Heart left ventricle (tissue), 16 donors: ENCODE measurements at regions not wholly inside any gene's neighbourhood (a gene's known extent, or its start where the extent isn't known, plus 50 kb on each side); places are given as distances from the start of the nearest gene placed in this dataset.

Source experiments
- ATAC-seq, 4 donors: fragments of 200-7000 bp; cut with Tn5 transposase; one replicate each; pipeline ENCODE4 v1.9.1; 2020 to 2022; ENCODE audit warnings: moderate library complexity in 4 of 4, mild to moderate bottlenecking in 3 of 4, moderate number of reproducible peaks in 1 of 4
- DNase-seq, 5 donors: peaks; one replicate each; pipeline ENCODE4 v3.0.0-alpha.2; 2020
- H3K27ac ChIP-seq, 12 donors: fragments of 200-600 bp; sonication (generic) in 4 of 12; one replicate each; pipeline versions ENCODE4 v1.5.0 to v1.8.0; 2016 to 2022; ENCODE audit warnings: mild to moderate bottlenecking in 2 of 12
- H3K27me3 ChIP-seq, 9 donors: fragments of 200-600 bp; sonication (generic) in 2 of 9; one replicate each; pipeline versions ENCODE4 v1.5.1 to v1.8.0; 2016 to 2022; ENCODE audit warnings: mild to moderate bottlenecking in 3 of 9
- H3K36me3 ChIP-seq, 9 donors: fragments of 200-600 bp; sonication (generic) in 2 of 9; one replicate each; pipeline versions ENCODE4 v1.5.0 to v1.8.0; 2018 to 2022; ENCODE audit warnings: mild to moderate bottlenecking in 2 of 9
- H3K4me1 ChIP-seq, 12 donors: fragments of 200-600 bp; sonication (generic) in 4 of 12; one replicate each; pipeline versions ENCODE4 v1.5.0 to v1.8.0; 2016 to 2022; ENCODE audit warnings: mild to moderate bottlenecking in 3 of 12
- H3K4me3 ChIP-seq, 12 donors: fragments of 200-600 bp; sonication (generic) in 4 of 12; one replicate each; pipeline versions ENCODE4 v1.5.0 to v1.8.0; 2017 to 2022; ENCODE audit warnings: mild to moderate bottlenecking in 9 of 12, moderate library complexity in 4 of 12
- H3K9me3 ChIP-seq, 12 donors: fragments of 200-600 bp; sonication (generic) in 4 of 12; one replicate each; pipeline versions ENCODE4 v1.5.0 to v1.8.0; 2016 to 2022; ENCODE audit warnings: mild to moderate bottlenecking in 1 of 12
- POLR2A ChIP-seq, 2 donors: fragments of 450-650 bp; IDR thresholded peaks; one replicate each; pipeline ENCODE4 v1.6.1; 2017; ENCODE audit warnings: antibody characterized with exemption in 2 of 2, mild to moderate bottlenecking in 2 of 2, moderate library complexity in 2 of 2
- WGBS, 4 donors: extraction: QIAGEN DNeasy Blood & Tissue Kit in 2 of 4; methylation state at CpG; one replicate each; pipeline versions ENCODE4 v1.1.5 to v1.1.7; 2013 to 2018; 5-methylcytosine and 5-hydroxymethylcytosine counted together
- intact Hi-C, 10 donors: fragments of 100-400 bp; cut with DNase I; formaldehyde crosslinking; loops; one replicate each; pipeline versions ENCODE4 v1.11.1 to v1.14.2; 2022
- TF ChIP-seq, protein P1 (sequence below), 12 donors: fragments of 200-600 bp; sonication (generic) in 4 of 12; IDR thresholded peaks; one replicate each; pipeline versions ENCODE4 v1.5.0 to v1.8.0; 2018 to 2022; ENCODE audit warnings: antibody characterized with exemption in 12 of 12, mild to moderate bottlenecking in 5 of 12
- donor health status: ischemic (EF 13 %, LVEDD 7.1; RV severe dilation, severe dysfunction).
- donor health status: healthy with polysubstance abuse.
- donor health status: DM: no; HTN: yes; CAD: no.
- donor health status: DM: no; HTN: no; CAD: no.
- donor health status: ischemic (EF 25% LVEDD 6.9; RV normal size, moderate dysfunction).
- donor health status: ischemic (EF 25% LVEDD 5.7; RV mildly dilated, moderate dysfunction).
- donor health status: healthy.
- donor health status: DM: yes; HTN: yes; CAD: no.
- donor health status: ischemic (EF 35%, LVEDD 5.7; RV mildly dilated, moderate dysfunction).
- donor health status: nonischemic (EF 11% LVEDD 7.7; RV severe dilation, severe dysfunction).
- donor health status: DM: yes; HTN: yes; CAD: no.
- donor health status: PGD.
- donor health status: ischemic (EF 29% LVEDD 5.4; RV normal size, mild dysfunction).
- donor health status: nonischemic (EF 23%, LVEDD 6.1; RV moderate dilation, normal function).

DNA sequence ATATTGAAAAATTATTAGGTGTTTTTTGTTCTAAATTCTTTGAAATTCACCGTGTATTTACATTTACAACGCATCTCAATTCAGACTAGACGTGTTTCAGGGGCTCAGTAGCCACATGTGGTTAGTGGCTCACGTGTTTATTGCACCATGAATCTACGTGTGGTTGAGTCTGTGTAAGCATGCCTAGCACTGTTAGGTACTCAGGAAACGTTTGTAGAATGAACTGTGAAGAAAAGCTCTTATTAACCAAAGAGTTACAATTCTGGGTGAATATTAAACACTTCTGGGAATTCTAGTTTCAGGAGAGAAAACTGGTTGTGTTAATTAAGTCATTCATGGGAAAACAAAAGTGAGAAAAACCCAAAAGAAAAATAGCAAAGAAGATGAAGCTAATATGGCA lies 117.5 kb upstream of the CDH6 start:
- Histone ChIP-seq H3K9me3 (no peaks in the 10 kb centered on the region), H3K4me1 (peaks cover 0 to 7% (median 0%) of the 10 kb centered on the region in 12 donors), H3K36me3 (no peaks in the 10 kb centered on the region), H3K4me3 (no peak overlapping the region), H3K27ac (no peak overlapping the region), H3K27me3 (no peaks in the 10 kb centered on the region)
- DNase-seq (no peak), ATAC-seq (no peak)
- 72 to 76% (median 74%) methylated on average over 6 of the region's 6 CpGs for WGBS, 4 donors
- intact Hi-C loops: no loop called here
- TF ChIP-seq, protein P1, sequence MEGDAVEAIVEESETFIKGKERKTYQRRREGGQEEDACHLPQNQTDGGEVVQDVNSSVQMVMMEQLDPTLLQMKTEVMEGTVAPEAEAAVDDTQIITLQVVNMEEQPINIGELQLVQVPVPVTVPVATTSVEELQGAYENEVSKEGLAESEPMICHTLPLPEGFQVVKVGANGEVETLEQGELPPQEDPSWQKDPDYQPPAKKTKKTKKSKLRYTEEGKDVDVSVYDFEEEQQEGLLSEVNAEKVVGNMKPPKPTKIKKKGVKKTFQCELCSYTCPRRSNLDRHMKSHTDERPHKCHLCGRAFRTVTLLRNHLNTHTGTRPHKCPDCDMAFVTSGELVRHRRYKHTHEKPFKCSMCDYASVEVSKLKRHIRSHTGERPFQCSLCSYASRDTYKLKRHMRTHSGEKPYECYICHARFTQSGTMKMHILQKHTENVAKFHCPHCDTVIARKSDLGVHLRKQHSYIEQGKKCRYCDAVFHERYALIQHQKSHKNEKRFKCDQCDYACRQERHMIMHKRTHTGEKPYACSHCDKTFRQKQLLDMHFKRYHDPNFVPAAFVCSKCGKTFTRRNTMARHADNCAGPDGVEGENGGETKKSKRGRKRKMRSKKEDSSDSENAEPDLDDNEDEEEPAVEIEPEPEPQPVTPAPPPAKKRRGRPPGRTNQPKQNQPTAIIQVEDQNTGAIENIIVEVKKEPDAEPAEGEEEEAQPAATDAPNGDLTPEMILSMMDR (IDR thresholded peaks at IDR 0.05): no peak
- no peak for TF ChIP-seq POLR2A (IDR thresholded peaks at IDR 0.05)

DNA sequence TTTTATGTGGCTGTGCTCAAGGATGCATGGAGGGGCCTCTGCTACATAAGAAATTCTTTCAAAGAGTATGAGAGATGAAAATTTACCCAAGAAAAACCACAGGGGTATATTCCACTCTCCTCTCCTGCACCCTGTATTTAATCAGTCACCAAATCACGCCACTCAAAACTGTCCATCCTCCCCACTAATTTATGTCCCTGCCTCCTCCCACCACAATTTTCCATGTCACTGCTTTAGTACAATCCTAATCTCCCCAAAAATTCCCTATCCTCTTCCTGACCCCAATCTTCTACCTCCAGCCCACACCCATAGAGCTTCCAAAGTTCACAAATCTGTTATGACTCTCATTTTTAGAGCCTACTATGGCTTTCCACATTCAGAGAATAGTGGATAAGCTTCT lies 125.2 kb upstream of the CDH6 start:
- intact Hi-C loops: no loop called here
- Histone ChIP-seq H3K9me3 (no peaks in the 10 kb centered on the region), H3K36me3 (no peaks in the 10 kb centered on the region), H3K4me1 (peaks cover 0 to 4% (median 0%) of the 10 kb centered on the region in 12 donors), H3K27ac (no peak overlapping the region), H3K27me3 (no peaks in the 10 kb centered on the region), H3K4me3 (no peak overlapping the region)
- WGBS, 4 donors: 80 to 88% (median 81%) methylated on average over 1 of the region's 1 CpG
- ATAC-seq (no peak), DNase-seq (no peak)
- TF ChIP-seq, protein P1 (IDR thresholded peaks at IDR 0.05): no peak

DNA sequence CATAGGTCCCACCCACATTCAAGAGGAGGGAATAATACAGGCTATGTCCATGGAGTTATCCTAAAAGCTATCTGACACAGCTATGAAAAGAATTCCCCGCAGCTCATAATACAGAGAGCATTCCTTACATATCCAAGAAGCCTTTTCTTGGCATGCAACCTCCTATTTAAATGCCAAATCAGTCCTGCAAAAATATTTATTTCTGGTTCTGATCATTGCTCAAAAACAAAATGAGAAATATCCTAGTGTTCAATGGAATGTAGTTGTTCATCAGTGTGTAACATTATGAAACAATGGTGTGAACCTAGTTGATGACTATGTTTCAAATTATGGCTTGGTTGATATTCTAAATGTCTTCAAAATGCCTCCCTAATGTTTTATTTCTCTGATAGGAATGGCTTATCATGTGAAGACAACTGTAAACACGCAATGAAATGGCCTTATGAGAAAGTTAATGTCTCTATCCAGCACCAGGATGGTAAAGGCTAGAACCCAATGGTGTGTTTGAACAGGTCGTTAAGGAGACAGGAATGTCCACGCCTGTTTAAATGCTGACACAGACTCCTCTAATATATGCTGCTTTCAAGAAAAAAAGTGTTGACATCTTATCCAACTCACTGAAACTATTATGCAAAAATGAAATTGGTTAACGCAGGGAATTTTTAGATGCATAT lies 126.7 kb upstream of the CDH6 start:
- no peak for TF ChIP-seq POLR2A (IDR thresholded peaks at IDR 0.05)
- TF ChIP-seq, protein P1 (IDR thresholded peaks at IDR 0.05): no peak
- Histone ChIP-seq H3K4me1 (peaks cover 0 to 4% (median 0%) of the 10 kb centered on the region in 12 donors), H3K4me3 (no peak overlapping the region), H3K36me3 (no peaks in the 10 kb centered on the region), H3K9me3 (no peaks in the 10 kb centered on the region), H3K27me3 (no peaks in the 10 kb centered on the region), H3K27ac (no peak overlapping the region)
- no peak for DNase-seq
- 49 to 60% (median 57%) methylated on average over 5 of the region's 5 CpGs for WGBS, 4 donors
- ATAC-seq: no peak
- intact Hi-C loops: no loop called here

DNA sequence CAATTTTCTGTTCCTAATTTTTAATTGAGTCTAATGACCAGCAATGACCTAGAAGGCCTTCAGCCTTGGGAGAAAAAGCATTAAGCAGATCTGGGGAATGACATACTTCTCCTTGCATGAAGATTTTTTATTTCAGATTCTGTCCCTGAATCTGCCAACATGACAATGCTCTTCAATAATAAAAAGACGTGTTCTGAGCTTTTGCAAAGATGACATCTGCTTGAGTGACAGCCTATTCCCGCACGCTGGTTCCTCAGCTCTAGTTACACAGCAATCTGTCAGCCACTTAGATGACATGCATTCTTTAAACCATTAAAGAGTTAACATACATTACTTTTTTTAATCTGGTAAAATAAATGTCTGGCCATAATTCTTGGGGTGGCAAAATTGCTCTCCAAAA lies 129.3 kb upstream of the CDH6 start:
- Histone ChIP-seq H3K9me3 (no peaks in the 10 kb centered on the region), H3K27me3 (no peaks in the 10 kb centered on the region), H3K4me3 (no peak overlapping the region), H3K4me1 (peaks cover 0 to 4% (median 0%) of the 10 kb centered on the region in 12 donors), H3K27ac (no peak overlapping the region), H3K36me3 (no peaks in the 10 kb centered on the region)
- DNase-seq: no peak
- no peak for ATAC-seq
- intact Hi-C loops: no loop called here
- TF ChIP-seq, protein P1 (IDR thresholded peaks at IDR 0.05): no peak
- TF ChIP-seq POLR2A (IDR thresholded peaks at IDR 0.05): no peak
- WGBS, 4 donors: 70 to 75% (median 72%) methylated on average over 3 of the region's 3 CpGs
